HUES64 (cell line): ENCODE measurements at regions not wholly inside any gene's neighbourhood (a gene's known extent, or its start where the extent isn't known, plus 50 kb on each side); places are given as distances from the start of the nearest gene placed in this dataset.
"Not testable (repeated sequence)": the region's sequence is repeated elsewhere in the genome, so short reads cannot be mapped to it uniquely, and the experiment has no call there.

Experiments used
- H3K27ac ChIP-seq: 2 replicates; pipeline ENCODE4 v1.7.0; 2013; ENCODE audit warnings: low read depth, low read length, inconsistent platforms
- H3K27me3 ChIP-seq: 2 replicates; pipeline ENCODE4 v1.6.1; 2013; ENCODE audit warnings: mild to moderate bottlenecking, low read length; ENCODE audit not compliant: insufficient read depth
- H3K36me3 ChIP-seq: 2 replicates; pipeline ENCODE4 v1.6.1; 2013; ENCODE audit warnings: mild to moderate bottlenecking, low read length; ENCODE audit not compliant: insufficient read depth
- H3K4me1 ChIP-seq: 2 replicates; pipeline ENCODE4 v1.6.1; 2013; ENCODE audit warnings: mild to moderate bottlenecking, low read length, moderate library complexity; ENCODE audit not compliant: insufficient read depth
- H3K4me3 ChIP-seq: 2 replicates; pipeline ENCODE4 v1.5.1; 2013; ENCODE audit warnings: mild to moderate bottlenecking, low read length, moderate library complexity
- H3K9ac ChIP-seq: 2 replicates; pipeline ENCODE4 v1.6.1; 2013; ENCODE audit warnings: mild to moderate bottlenecking, low read depth, low read length
- H3K9me3 ChIP-seq: 2 replicates; pipeline ENCODE4 v1.6.1; 2013; ENCODE audit warnings: low read depth, low read length; ENCODE audit not compliant: insufficient read depth
- WGBS: fragments of 150-250, 120-280 bp; methylation state at CpG from one replicate; pipeline ENCODE4 v1.1.7; 2013; ENCODE audit warnings: missing lambda C conversion rate; 5-methylcytosine and 5-hydroxymethylcytosine counted together

GRCh38 chr11:130553306-130553705 lies 104.9 kb downstream of the ADAMTS15 start:
- WGBS, result 92% methylated on average over 1 of the region's 1 CpG
- H3K9ac ChIP-seq, result no peak overlapping the region
- no peak overlapping the region for H3K4me3 ChIP-seq
- no peaks in the 10 kb centered on the region for H3K9me3 ChIP-seq
- no peaks in the 10 kb centered on the region for H3K27me3 ChIP-seq
- H3K4me1 ChIP-seq, result no peaks in the 10 kb centered on the region
- no peak overlapping the region for H3K27ac ChIP-seq
- no peaks in the 10 kb centered on the region for H3K36me3 ChIP-seq

GRCh38 chr11:130554241-130555055 lies 106.0 kb downstream of the ADAMTS15 start:
- Histone ChIP-seq H3K9ac (no peak overlapping the region), H3K36me3 (no peaks in the 10 kb centered on the region), H3K27ac (no peak overlapping the region), H3K4me1 (no peaks in the 10 kb centered on the region), H3K27me3 (no peaks in the 10 kb centered on the region), H3K4me3 (no peak overlapping the region), H3K9me3 (no peaks in the 10 kb centered on the region)
- 91% methylated on average over 8 of the region's 8 CpGs for WGBS

GRCh38 chr11:130555251-130555841 lies 106.9 kb downstream of the ADAMTS15 start:
- WGBS, result 92% methylated on average over 6 of the region's 6 CpGs

GRCh38 chr11:130560000-130560780 lies 111.7 kb downstream of the ADAMTS15 start:
- no peaks in the 10 kb centered on the region for H3K36me3 ChIP-seq
- no peaks in the 10 kb centered on the region for H3K4me1 ChIP-seq
- WGBS, result 85% methylated on average over 13 of the region's 14 CpGs
- H3K27me3 ChIP-seq, result no peaks in the 10 kb centered on the region
- no peak overlapping the region for H3K27ac ChIP-seq
- H3K9me3 ChIP-seq, result no peaks in the 10 kb centered on the region
- no peak overlapping the region for H3K4me3 ChIP-seq
- H3K9ac ChIP-seq, result no peak overlapping the region

More at GRCh38 chr11:130555251-130555841, 106.9 kb downstream of the ADAMTS15 start:
- no peaks in the 10 kb centered on the region for H3K4me1 ChIP-seq
- H3K27ac ChIP-seq, result no peak overlapping the region
- no peaks in the 10 kb centered on the region for H3K27me3 ChIP-seq
- no peaks in the 10 kb centered on the region for H3K9me3 ChIP-seq
- no peak overlapping the region for H3K9ac ChIP-seq
- no peaks in the 10 kb centered on the region for H3K36me3 ChIP-seq
- H3K4me3 ChIP-seq, result no peak overlapping the region

- WGBS, result 92% methylated on average over 1 of the region's 1 CpG
- H3K27ac ChIP-seq, result no peak overlapping the region
- no peaks in the 10 kb centered on the region for H3K36me3 ChIP-seq
- no peaks in the 10 kb centered on the region for H3K27me3 ChIP-seq
- no peaks in the 10 kb centered on the region for H3K9me3 ChIP-seq
- H3K4me3 ChIP-seq, result no peak overlapping the region
- no peaks in the 10 kb centered on the region for H3K4me1 ChIP-seq
- H3K9ac ChIP-seq, result no peak overlapping the region
Measured at GRCh38 chr11:130560781-130561109, 112.3 kb downstream of the ADAMTS15 start.

GRCh38 chr11:130561441-130561881 lies 113.0 kb downstream of the ADAMTS15 start:
- Histone ChIP-seq H3K36me3 (no peaks in the 10 kb centered on the region), H3K4me1 (no peaks in the 10 kb centered on the region), H3K9me3 (no peaks in the 10 kb centered on the region), H3K4me3 (no peak overlapping the region), H3K27me3 (no peaks in the 10 kb centered on the region), H3K9ac (no peak overlapping the region), H3K27ac (no peak overlapping the region)
- 89% methylated on average over 12 of the region's 12 CpGs for WGBS

GRCh38 chr11:130562549-130562948 lies 114.1 kb downstream of the ADAMTS15 start:
- H3K4me3 ChIP-seq, result no peak overlapping the region
- H3K36me3 ChIP-seq, result no peaks in the 10 kb centered on the region
- no peaks in the 10 kb centered on the region for H3K4me1 ChIP-seq
- WGBS, result 80% methylated on average over 2 of the region's 2 CpGs
- no peak overlapping the region for H3K27ac ChIP-seq
- no peaks in the 10 kb centered on the region for H3K9me3 ChIP-seq
- no peaks in the 10 kb centered on the region for H3K27me3 ChIP-seq
- no peak overlapping the region for H3K9ac ChIP-seq

GRCh38 chr11:130566360-130566759 lies 117.9 kb downstream of the ADAMTS15 start:
- not testable (repeated sequence) for H3K27ac ChIP-seq, H3K27me3 ChIP-seq, H3K36me3 ChIP-seq, H3K4me3 ChIP-seq, H3K4me1 ChIP-seq, H3K9ac ChIP-seq, H3K9me3 ChIP-seq
- WGBS, result 93% methylated on average over 7 of the region's 7 CpGs

- no peak overlapping the region for H3K9ac ChIP-seq
- no peaks in the 10 kb centered on the region for H3K27me3 ChIP-seq
- H3K4me1 ChIP-seq, result no peaks in the 10 kb centered on the region
- no peak overlapping the region for H3K27ac ChIP-seq
- H3K9me3 ChIP-seq, result no peaks in the 10 kb centered on the region
- H3K4me3 ChIP-seq, result no peak overlapping the region
- 100% methylated on average over 1 of the region's 1 CpG for WGBS
- no peaks in the 10 kb centered on the region for H3K36me3 ChIP-seq
Measured at GRCh38 chr11:130571519-130571918, 123.1 kb downstream of the ADAMTS15 start.

- H3K27ac ChIP-seq, result no peak overlapping the region
- no peak overlapping the region for H3K9ac ChIP-seq
- H3K27me3 ChIP-seq, result no peaks in the 10 kb centered on the region
- H3K9me3 ChIP-seq, result no peaks in the 10 kb centered on the region
- no peaks in the 10 kb centered on the region for H3K4me1 ChIP-seq
- H3K36me3 ChIP-seq, result no peaks in the 10 kb centered on the region
- 92% methylated on average over 10 of the region's 10 CpGs for WGBS
- no peak overlapping the region for H3K4me3 ChIP-seq
Measured at GRCh38 chr11:130571947-130572584, 123.6 kb downstream of the ADAMTS15 start.

- Histone ChIP-seq H3K9me3 (no peaks in the 10 kb centered on the region), H3K9ac (no peak overlapping the region), H3K27ac (no peak overlapping the region), H3K36me3 (no peaks in the 10 kb centered on the region), H3K27me3 (no peaks in the 10 kb centered on the region), H3K4me3 (no peak overlapping the region), H3K4me1 (no peaks in the 10 kb centered on the region)
- WGBS, result 97% methylated on average over 2 of the region's 2 CpGs
Measured at GRCh38 chr11:130573767-130574166, 125.3 kb downstream of the ADAMTS15 start.
